GM23338 (cell line): ENCODE measurements at regions not wholly inside any gene's neighbourhood (a gene's known extent, or its start where the extent isn't known, plus 50 kb on each side); places are given as distances from the start of the nearest gene placed in this dataset.

Experiments
- ATAC-seq: fragments of 200-7000 bp; cut with Tn5 transposase; 3 replicates; pipeline ENCODE4 v1.9.1; 2020
- DNase-seq: peaks from one replicate; pipeline ENCODE4 v3.0.0-alpha.2; 2015; ENCODE audit warnings: low spot score
- H2AFZ ChIP-seq: fragments of 200-600 bp; sonication (generic); 2 replicates; pipeline ENCODE4 v1.8.0; 2016; ENCODE audit warnings: antibody characterized with exemption, mild to moderate bottlenecking, moderate library complexity
- H3F3A ChIP-seq: fragments of 200-600 bp; sonication (generic); replicated peaks from 2 replicates; pipeline ENCODE4 v1.8.0; 2017; ENCODE audit warnings: antibody characterized with exemption, mixed run types, low read depth
- H3K27ac ChIP-seq: fragments of 200-600 bp; sonication (generic); 2 replicates; pipeline ENCODE4 v1.6.1; 2016; ENCODE audit warnings: low read depth
- H3K27me3 ChIP-seq: fragments of 200-600 bp; sonication (generic); 2 replicates; pipeline ENCODE4 v1.8.0; 2016; ENCODE audit warnings: mild to moderate bottlenecking, mixed run types, moderate library complexity; ENCODE audit not compliant: insufficient read depth
- H3K36me3 ChIP-seq: fragments of 200-600 bp; sonication (generic); 2 replicates; pipeline ENCODE4 v1.8.0; 2016; ENCODE audit warnings: mild to moderate bottlenecking; ENCODE audit not compliant: insufficient read depth
- H3K4me1 ChIP-seq: fragments of 200-600 bp; sonication (generic); 2 replicates; pipeline ENCODE4 v1.8.0; 2016; ENCODE audit warnings: mild to moderate bottlenecking, moderate library complexity; ENCODE audit not compliant: insufficient read depth
- H3K4me2 ChIP-seq: fragments of 200-600 bp; sonication (generic); 2 replicates; pipeline ENCODE4 v1.7.1; 2017; ENCODE audit warnings: mixed run types
- H3K4me3 ChIP-seq: fragments of 200-600 bp; sonication (generic); 2 replicates; pipeline ENCODE4 v1.6.1; 2016; ENCODE audit warnings: mixed run types
- H3K79me2 ChIP-seq: fragments of 200-600 bp; sonication (generic); replicated peaks from 2 replicates; pipeline ENCODE4 v1.8.0; 2017; ENCODE audit warnings: mild to moderate bottlenecking; ENCODE audit not compliant: insufficient read depth
- H3K9me2 ChIP-seq: fragments of 200-600 bp; sonication (generic); 2 replicates; pipeline ENCODE4 v1.8.0; 2017; ENCODE audit not compliant: insufficient read depth
- H4K20me1 ChIP-seq: fragments of 200-600 bp; sonication (generic); replicated peaks from 2 replicates; pipeline ENCODE4 v1.8.0; 2017; ENCODE audit warnings: mild to moderate bottlenecking; ENCODE audit not compliant: insufficient read depth
- H3K27ac Mint-ChIP-seq: 2 replicates; pipeline ENCODE4 v1.8.0; 2020; ENCODE audit warnings: inconsistent platforms, mild to moderate bottlenecking, moderate library complexity, mixed read lengths
- H3K27me3 Mint-ChIP-seq: 3 replicates; pipeline ENCODE4 v1.8.0; 2022; ENCODE audit warnings: low read depth, mild to moderate bottlenecking, moderate library complexity, mixed read lengths, inconsistent platforms; ENCODE audit not compliant: insufficient read depth, poor library complexity
- H3K36me3 Mint-ChIP-seq: 3 replicates; pipeline ENCODE4 v1.8.0; 2021; ENCODE audit warnings: low read depth, mild to moderate bottlenecking, inconsistent platforms, moderate library complexity, mixed read lengths
- H3K4me1 Mint-ChIP-seq: 3 replicates; pipeline ENCODE4 v1.8.0; 2020; ENCODE audit warnings: mild to moderate bottlenecking, inconsistent platforms, mixed read lengths
- H3K4me3 Mint-ChIP-seq: 3 replicates; pipeline ENCODE4 v1.8.0; 2021; ENCODE audit warnings: moderate library complexity, mild to moderate bottlenecking, inconsistent platforms, mixed read lengths
- H3K9me3 Mint-ChIP-seq: 3 replicates; pipeline ENCODE4 v1.8.0; 2020; ENCODE audit warnings: moderate library complexity, mild to moderate bottlenecking, inconsistent platforms, mixed read lengths
- CREB1 ChIP-seq: fragments of 250-450 bp; sonication (Bioruptor Pico); IDR thresholded peaks from 2 replicates; pipeline ENCODE4 v1.5.0; 2020; ENCODE audit warnings: low read depth, mild to moderate bottlenecking, moderate library complexity
- EZH2 ChIP-seq: fragments of 200-600 bp; sonication (generic); IDR thresholded peaks from one replicate; pipeline ENCODE4 v1.8.0; 2017; ENCODE audit warnings: antibody characterized with exemption, mild to moderate bottlenecking, low read depth; ENCODE audit not compliant: unreplicated experiment
- EZH2phosphoT487 ChIP-seq: fragments of 200-600 bp; sonication (generic); IDR thresholded peaks from one replicate; pipeline ENCODE4 v1.8.1; 2018; ENCODE audit warnings: antibody characterized with exemption; ENCODE audit not compliant: unreplicated experiment
- JUNB ChIP-seq: IDR thresholded peaks from one replicate; pipeline ENCODE4 v1.6.1; 2016; ENCODE audit warnings: antibody characterized with exemption; ENCODE audit not compliant: unreplicated experiment
- NANOG ChIP-seq: IDR thresholded peaks from 2 replicates; pipeline ENCODE4 v1.6.1; 2016; ENCODE audit warnings: antibody characterized with exemption, borderline replicate concordance
- POLR2AphosphoS5 ChIP-seq: IDR thresholded peaks from 2 replicates; pipeline ENCODE4 v1.6.1; 2016; ENCODE audit warnings: antibody characterized with exemption, low read depth
- STAT1 ChIP-seq: IDR thresholded peaks from one replicate; pipeline ENCODE4 v1.6.1; 2016; ENCODE audit warnings: antibody characterized with exemption; ENCODE audit not compliant: unreplicated experiment
- ZNF114 ChIP-seq: fragments of 250-450 bp; sonication (Bioruptor Pico); IDR thresholded peaks from 2 replicates; pipeline ENCODE4 v1.5.0; 2020; ENCODE audit warnings: mild to moderate bottlenecking, moderate library complexity
- TF ChIP-seq, protein P1 (sequence below): fragments of 250-450 bp; sonication (Bioruptor Pico); IDR thresholded peaks from 2 replicates; pipeline ENCODE4 v1.5.0; 2020; ENCODE audit warnings: mild to moderate bottlenecking, moderate library complexity
- TF ChIP-seq, protein P2 (sequence below): IDR thresholded peaks from 2 replicates; pipeline ENCODE4 v1.6.1; 2016; ENCODE audit warnings: antibody characterized with exemption
- TF ChIP-seq, protein P3 (sequence below): IDR thresholded peaks from one replicate; pipeline ENCODE4 v1.6.1; 2018; ENCODE audit warnings: antibody characterized with exemption; ENCODE audit not compliant: unreplicated experiment

DNA sequence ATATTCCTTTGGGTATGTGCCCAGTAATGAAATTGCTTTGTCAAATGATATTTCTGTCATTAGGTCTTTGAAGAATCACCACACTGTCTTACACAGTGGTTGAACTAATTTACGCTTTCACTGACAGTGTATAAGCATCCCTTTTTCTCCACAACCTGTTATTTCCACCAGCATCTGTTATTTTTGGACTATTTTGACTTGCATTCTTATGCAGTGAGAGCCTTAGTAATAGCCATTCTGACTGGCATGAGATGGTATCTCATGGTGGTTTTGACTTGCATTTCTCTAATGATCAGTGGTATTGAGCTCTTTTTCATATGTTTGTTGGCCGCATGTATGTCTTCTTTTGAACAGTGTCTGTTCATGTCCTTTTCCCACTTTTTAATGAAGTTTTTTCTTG lies 92.0 kb upstream of the SPATA13 start (continued):
- TF ChIP-seq, protein P1, sequence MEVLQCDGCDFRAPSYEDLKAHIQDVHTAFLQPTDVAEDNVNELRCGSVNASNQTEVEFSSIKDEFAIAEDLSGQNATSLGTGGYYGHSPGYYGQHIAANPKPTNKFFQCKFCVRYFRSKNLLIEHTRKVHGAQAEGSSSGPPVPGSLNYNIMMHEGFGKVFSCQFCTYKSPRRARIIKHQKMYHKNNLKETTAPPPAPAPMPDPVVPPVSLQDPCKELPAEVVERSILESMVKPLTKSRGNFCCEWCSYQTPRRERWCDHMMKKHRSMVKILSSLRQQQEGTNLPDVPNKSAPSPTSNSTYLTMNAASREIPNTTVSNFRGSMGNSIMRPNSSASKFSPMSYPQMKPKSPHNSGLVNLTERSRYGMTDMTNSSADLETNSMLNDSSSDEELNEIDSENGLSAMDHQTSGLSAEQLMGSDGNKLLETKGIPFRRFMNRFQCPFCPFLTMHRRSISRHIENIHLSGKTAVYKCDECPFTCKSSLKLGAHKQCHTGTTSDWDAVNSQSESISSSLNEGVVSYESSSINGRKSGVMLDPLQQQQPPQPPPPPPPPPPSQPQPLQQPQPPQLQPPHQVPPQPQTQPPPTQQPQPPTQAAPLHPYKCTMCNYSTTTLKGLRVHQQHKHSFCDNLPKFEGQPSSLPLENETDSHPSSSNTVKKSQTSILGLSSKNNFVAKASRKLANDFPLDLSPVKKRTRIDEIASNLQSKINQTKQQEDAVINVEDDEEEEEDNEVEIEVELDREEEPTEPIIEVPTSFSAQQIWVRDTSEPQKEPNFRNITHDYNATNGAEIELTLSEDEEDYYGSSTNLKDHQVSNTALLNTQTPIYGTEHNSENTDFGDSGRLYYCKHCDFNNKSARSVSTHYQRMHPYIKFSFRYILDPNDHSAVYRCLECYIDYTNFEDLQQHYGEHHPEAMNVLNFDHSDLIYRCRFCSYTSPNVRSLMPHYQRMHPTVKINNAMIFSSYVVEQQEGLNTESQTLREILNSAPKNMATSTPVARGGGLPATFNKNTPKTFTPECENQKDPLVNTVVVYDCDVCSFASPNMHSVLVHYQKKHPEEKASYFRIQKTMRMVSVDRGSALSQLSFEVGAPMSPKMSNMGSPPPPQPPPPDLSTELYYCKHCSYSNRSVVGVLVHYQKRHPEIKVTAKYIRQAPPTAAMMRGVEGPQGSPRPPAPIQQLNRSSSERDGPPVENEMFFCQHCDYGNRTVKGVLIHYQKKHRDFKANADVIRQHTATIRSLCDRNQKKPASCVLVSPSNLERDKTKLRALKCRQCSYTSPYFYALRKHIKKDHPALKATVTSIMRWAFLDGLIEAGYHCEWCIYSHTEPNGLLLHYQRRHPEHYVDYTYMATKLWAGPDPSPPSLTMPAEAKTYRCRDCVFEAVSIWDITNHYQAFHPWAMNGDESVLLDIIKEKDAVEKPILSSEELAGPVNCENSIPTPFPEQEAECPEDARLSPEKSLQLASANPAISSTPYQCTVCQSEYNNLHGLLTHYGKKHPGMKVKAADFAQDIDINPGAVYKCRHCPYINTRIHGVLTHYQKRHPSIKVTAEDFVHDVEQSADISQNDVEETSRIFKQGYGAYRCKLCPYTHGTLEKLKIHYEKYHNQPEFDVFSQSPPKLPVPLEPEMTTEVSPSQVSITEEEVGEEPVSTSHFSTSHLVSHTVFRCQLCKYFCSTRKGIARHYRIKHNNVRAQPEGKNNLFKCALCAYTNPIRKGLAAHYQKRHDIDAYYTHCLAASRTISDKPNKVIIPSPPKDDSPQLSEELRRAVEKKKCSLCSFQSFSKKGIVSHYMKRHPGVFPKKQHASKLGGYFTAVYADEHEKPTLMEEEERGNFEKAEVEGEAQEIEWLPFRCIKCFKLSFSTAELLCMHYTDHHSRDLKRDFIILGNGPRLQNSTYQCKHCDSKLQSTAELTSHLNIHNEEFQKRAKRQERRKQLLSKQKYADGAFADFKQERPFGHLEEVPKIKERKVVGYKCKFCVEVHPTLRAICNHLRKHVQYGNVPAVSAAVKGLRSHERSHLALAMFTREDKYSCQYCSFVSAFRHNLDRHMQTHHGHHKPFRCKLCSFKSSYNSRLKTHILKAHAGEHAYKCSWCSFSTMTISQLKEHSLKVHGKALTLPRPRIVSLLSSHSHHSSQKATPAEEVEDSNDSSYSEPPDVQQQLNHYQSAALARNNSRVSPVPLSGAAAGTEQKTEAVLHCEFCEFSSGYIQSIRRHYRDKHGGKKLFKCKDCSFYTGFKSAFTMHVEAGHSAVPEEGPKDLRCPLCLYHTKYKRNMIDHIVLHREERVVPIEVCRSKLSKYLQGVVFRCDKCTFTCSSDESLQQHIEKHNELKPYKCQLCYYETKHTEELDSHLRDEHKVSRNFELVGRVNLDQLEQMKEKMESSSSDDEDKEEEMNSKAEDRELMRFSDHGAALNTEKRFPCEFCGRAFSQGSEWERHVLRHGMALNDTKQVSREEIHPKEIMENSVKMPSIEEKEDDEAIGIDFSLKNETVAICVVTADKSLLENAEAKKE, result no peak
- no peak for TF ChIP-seq NANOG
- no peak for TF ChIP-seq EZH2
- TF ChIP-seq ZNF114, result no peak
- TF ChIP-seq CREB1 (CRISPR knock-in tag), result no peak
- TF ChIP-seq POLR2AphosphoS5, result no peak
- TF ChIP-seq, protein P2, sequence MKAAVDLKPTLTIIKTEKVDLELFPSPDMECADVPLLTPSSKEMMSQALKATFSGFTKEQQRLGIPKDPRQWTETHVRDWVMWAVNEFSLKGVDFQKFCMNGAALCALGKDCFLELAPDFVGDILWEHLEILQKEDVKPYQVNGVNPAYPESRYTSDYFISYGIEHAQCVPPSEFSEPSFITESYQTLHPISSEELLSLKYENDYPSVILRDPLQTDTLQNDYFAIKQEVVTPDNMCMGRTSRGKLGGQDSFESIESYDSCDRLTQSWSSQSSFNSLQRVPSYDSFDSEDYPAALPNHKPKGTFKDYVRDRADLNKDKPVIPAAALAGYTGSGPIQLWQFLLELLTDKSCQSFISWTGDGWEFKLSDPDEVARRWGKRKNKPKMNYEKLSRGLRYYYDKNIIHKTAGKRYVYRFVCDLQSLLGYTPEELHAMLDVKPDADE, result no peak
- TF ChIP-seq STAT1, result no peak

DNA sequence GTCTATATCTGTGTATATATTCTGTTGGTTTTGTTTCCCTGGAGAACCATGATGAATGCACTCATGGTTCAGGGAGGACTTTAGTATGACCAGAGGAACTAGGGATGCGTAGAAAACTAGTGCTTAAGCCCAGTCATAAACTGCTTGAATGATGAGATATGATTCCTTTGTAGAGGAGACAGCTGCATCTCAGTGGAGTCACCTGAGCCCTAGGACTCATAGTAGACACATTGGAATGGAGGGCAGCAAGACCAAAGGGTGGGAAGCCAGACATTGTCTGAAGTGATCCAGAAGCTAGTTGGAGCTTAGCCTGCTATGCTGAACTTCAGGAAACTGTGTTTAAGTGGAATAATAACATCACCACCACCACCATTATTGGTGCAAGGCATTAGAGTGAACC lies 89.5 kb upstream of the SPATA13 start:
- Mint-ChIP-seq H3K9me3 (no peaks in the 10 kb centered on the region), H3K36me3 (no peaks in the 10 kb centered on the region), H3K27ac (no peak overlapping the region), H3K4me1 (peaks cover 21% of the 10 kb centered on the region), H3K27me3 (peaks cover 7% of the 10 kb centered on the region), H3K4me3 (no peak overlapping the region)
- Histone ChIP-seq H3K4me2 (no peak overlapping the region), H3F3A (no peaks in the 10 kb centered on the region), H3K9me2 (no peaks in the 10 kb centered on the region), H3K79me2 (no peaks in the 10 kb centered on the region), H2AFZ (no peak overlapping the region), H3K36me3 (no peaks in the 10 kb centered on the region), H3K4me3 (no peak overlapping the region), H3K27ac (no peak overlapping the region), H3K27me3 (no peaks in the 10 kb centered on the region), H4K20me1 (no peaks in the 10 kb centered on the region), H3K4me1 (peaks cover 17% of the 10 kb centered on the region)
- DNase-seq (no peak), ATAC-seq (no peak)
- TF ChIP-seq EZH2phosphoT487 (no peak), POLR2AphosphoS5 (no peak), JUNB (no peak), EZH2 (no peak)
- TF ChIP-seq, protein P3, sequence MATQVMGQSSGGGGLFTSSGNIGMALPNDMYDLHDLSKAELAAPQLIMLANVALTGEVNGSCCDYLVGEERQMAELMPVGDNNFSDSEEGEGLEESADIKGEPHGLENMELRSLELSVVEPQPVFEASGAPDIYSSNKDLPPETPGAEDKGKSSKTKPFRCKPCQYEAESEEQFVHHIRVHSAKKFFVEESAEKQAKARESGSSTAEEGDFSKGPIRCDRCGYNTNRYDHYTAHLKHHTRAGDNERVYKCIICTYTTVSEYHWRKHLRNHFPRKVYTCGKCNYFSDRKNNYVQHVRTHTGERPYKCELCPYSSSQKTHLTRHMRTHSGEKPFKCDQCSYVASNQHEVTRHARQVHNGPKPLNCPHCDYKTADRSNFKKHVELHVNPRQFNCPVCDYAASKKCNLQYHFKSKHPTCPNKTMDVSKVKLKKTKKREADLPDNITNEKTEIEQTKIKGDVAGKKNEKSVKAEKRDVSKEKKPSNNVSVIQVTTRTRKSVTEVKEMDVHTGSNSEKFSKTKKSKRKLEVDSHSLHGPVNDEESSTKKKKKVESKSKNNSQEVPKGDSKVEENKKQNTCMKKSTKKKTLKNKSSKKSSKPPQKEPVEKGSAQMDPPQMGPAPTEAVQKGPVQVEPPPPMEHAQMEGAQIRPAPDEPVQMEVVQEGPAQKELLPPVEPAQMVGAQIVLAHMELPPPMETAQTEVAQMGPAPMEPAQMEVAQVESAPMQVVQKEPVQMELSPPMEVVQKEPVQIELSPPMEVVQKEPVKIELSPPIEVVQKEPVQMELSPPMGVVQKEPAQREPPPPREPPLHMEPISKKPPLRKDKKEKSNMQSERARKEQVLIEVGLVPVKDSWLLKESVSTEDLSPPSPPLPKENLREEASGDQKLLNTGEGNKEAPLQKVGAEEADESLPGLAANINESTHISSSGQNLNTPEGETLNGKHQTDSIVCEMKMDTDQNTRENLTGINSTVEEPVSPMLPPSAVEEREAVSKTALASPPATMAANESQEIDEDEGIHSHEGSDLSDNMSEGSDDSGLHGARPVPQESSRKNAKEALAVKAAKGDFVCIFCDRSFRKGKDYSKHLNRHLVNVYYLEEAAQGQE, result no peak
